Glutamatergic neuron (in vitro differentiated cells): ENCODE measurements at regions not wholly inside any gene's neighbourhood (a gene's known extent, or its start where the extent isn't known, plus 50 kb on each side); places are given as distances from the start of the nearest gene placed in this dataset.

Source experiments
- DNase-seq: peaks from one replicate; pipeline ENCODE4 v3.0.0; 2022
- H3K27ac Mint-ChIP-seq: one replicate; pipeline ENCODE4 v1.8.0; 2020; ENCODE audit warnings: mild to moderate bottlenecking, mixed read lengths, inconsistent platforms; ENCODE audit not compliant: unreplicated experiment
- H3K27me3 Mint-ChIP-seq: one replicate; pipeline ENCODE4 v1.8.0; 2020; ENCODE audit warnings: mild to moderate bottlenecking, moderate library complexity, mixed read lengths, inconsistent platforms; ENCODE audit not compliant: unreplicated experiment
- H3K36me3 Mint-ChIP-seq: one replicate; pipeline ENCODE4 v1.8.0; 2020; ENCODE audit warnings: mild to moderate bottlenecking, mixed read lengths, inconsistent platforms; ENCODE audit not compliant: unreplicated experiment
- H3K4me1 Mint-ChIP-seq: one replicate; pipeline ENCODE4 v1.8.0; 2020; ENCODE audit warnings: mild to moderate bottlenecking, low read depth, mixed read lengths, inconsistent platforms; ENCODE audit not compliant: unreplicated experiment
- H3K4me3 Mint-ChIP-seq: one replicate; pipeline ENCODE4 v1.8.0; 2020; ENCODE audit warnings: mild to moderate bottlenecking, mixed read lengths, inconsistent platforms; ENCODE audit not compliant: unreplicated experiment
- H3K9me3 Mint-ChIP-seq: one replicate; pipeline ENCODE4 v1.8.0; 2020; ENCODE audit warnings: mild to moderate bottlenecking, moderate library complexity, mixed read lengths, inconsistent platforms; ENCODE audit not compliant: unreplicated experiment
- TF ChIP-seq, protein P1 (sequence below): fragments of 200-600 bp; sonication (generic); IDR thresholded peaks from one replicate; pipeline ENCODE4 v1.5.0; 2021; ENCODE audit not compliant: partially characterized antibody, unreplicated experiment

DNA sequence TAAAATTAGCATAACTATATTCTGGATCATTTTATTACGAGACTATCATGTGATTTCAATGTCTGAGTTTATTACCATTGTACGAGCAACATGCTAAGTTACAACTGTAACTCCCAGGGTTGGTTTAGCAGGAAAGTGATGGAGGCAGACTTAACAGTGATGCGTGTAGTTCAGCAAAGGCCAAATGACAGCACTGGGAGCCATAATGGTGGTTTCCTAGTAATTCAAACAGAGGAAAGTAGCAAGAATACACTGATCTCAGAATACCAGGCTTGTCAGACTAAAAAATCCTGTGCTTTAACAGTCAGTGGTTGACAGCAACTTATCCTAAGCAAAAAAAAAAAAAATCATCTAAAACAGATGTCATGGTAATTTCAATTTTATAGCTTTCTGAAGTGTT lies 229.6 kb downstream of the KLF12 start:
- Mint-ChIP-seq H3K27ac (no peak overlapping the region), H3K4me3 (no peak overlapping the region), H3K36me3 (no peaks in the 10 kb centered on the region), H3K27me3 (no peaks in the 10 kb centered on the region), H3K9me3 (no peaks in the 10 kb centered on the region), H3K4me1 (peaks cover 8% of the 10 kb centered on the region)
- TF ChIP-seq, protein P1, sequence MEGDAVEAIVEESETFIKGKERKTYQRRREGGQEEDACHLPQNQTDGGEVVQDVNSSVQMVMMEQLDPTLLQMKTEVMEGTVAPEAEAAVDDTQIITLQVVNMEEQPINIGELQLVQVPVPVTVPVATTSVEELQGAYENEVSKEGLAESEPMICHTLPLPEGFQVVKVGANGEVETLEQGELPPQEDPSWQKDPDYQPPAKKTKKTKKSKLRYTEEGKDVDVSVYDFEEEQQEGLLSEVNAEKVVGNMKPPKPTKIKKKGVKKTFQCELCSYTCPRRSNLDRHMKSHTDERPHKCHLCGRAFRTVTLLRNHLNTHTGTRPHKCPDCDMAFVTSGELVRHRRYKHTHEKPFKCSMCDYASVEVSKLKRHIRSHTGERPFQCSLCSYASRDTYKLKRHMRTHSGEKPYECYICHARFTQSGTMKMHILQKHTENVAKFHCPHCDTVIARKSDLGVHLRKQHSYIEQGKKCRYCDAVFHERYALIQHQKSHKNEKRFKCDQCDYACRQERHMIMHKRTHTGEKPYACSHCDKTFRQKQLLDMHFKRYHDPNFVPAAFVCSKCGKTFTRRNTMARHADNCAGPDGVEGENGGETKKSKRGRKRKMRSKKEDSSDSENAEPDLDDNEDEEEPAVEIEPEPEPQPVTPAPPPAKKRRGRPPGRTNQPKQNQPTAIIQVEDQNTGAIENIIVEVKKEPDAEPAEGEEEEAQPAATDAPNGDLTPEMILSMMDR, result no peak
- no peak for DNase-seq

DNA sequence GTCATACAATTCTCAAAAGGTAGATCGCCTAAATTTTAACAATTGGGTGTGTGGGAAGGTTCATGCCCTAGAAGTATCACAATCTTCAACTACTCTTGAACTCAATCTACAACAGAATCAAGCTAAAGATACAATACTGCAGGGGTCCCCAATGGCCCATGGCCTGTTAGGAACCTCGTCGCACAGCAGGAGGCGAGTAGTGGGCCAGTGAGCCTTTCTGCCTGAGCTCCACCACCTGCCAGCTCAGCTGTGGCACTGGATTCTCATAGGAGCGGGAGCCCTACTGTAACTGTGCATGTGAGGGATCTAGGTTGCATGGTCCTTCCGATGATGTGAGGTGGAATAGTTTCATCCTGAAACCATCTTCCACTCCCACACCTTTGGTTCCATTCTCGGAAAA lies 230.6 kb downstream of the KLF12 start:
- H3K4me3 Mint-ChIP-seq, result no peak overlapping the region
- no peaks in the 10 kb centered on the region for H3K36me3 Mint-ChIP-seq
- H3K9me3 Mint-ChIP-seq, result no peaks in the 10 kb centered on the region
- DNase-seq, result peak; percentile 52
- TF ChIP-seq, protein P1, result no peak
- no peaks in the 10 kb centered on the region for H3K27me3 Mint-ChIP-seq
- H3K4me1 Mint-ChIP-seq, result peaks cover 13% of the 10 kb centered on the region
- no peak overlapping the region for H3K27ac Mint-ChIP-seq

GRCh38 chr13:73902847-73903246 lies 231.4 kb downstream of the KLF12 start:
- Mint-ChIP-seq H3K36me3 (no peaks in the 10 kb centered on the region), H3K4me3 (no peak overlapping the region), H3K4me1 (peaks cover 17% of the 10 kb centered on the region), H3K27me3 (no peaks in the 10 kb centered on the region), H3K9me3 (no peaks in the 10 kb centered on the region), H3K27ac (no peak overlapping the region)
- no peak for DNase-seq
- TF ChIP-seq, protein P1, result no peak

DNA sequence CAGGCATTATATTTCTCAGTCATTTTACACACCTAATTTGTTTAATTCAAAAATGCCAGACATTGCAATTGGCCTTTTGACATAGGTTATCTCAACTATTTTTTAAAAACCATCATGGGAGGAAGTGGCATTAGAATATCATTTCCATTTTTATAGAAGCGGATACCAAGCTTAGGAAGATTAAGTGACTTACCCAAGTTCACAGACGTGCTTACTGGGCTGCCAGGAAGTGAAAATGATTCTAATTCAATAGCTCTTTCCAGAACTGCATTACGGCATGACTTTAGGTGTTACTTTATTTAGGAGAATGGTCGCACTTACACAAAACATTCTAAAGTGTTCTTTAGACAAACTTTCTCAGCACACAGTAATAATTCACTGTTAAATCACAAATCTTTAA lies 231.9 kb downstream of the KLF12 start:
- Mint-ChIP-seq H3K27ac (no peak overlapping the region), H3K27me3 (no peaks in the 10 kb centered on the region), H3K9me3 (peaks cover 2% of the 10 kb centered on the region), H3K4me3 (no peak overlapping the region), H3K36me3 (no peaks in the 10 kb centered on the region), H3K4me1 (peaks cover 17% of the 10 kb centered on the region)
- no peak for DNase-seq
- TF ChIP-seq, protein P1, result no peak

GRCh38 chr13:73901324-73902068 lies 232.7 kb downstream of the KLF12 start:
- Mint-ChIP-seq H3K9me3 (peaks cover 2% of the 10 kb centered on the region), H3K4me3 (no peak overlapping the region), H3K36me3 (no peaks in the 10 kb centered on the region), H3K27ac (no peak overlapping the region), H3K4me1 (peaks cover 17% of the 10 kb centered on the region), H3K27me3 (no peaks in the 10 kb centered on the region)
- TF ChIP-seq, protein P1, result no peak
- no peak for DNase-seq
